ENCODE measurements at regions not wholly inside any gene's neighbourhood (a gene's known extent, or its start where the extent isn't known, plus 50 kb on each side); places are given as distances from the start of the nearest gene placed in this dataset.

GRCh38 chr2:217028128-217028527 lies 168.3 kb upstream of the TNP1 start:
- no peak for DNase-seq (ENCODE audit: low spot score)
- H2BK12ac ChIP-seq (ENCODE audit: low read length): no peak overlapping the region
- H3K27me3 ChIP-seq (ENCODE audit: control insufficient read depth in 3 of 3, insufficient read depth in 3 of 3, low read depth in 1 of 3, low read length in 3 of 3): no peaks in the 10 kb centered on the region
- H3K4me1 ChIP-seq (ENCODE audit: control insufficient read depth in 2 of 2, insufficient read depth in 1 of 2, low read depth in 1 of 2, low read length in 2 of 2): peaks cover 0 to 2% of the 10 kb centered on the region in 2 donors
- H3K9me3 ChIP-seq (replicated peaks in 1 of 2; ENCODE audit: control insufficient read depth in 2 of 2, insufficient read depth in 1 of 2, low read depth in 1 of 2, low read length in 2 of 2): no peaks in the 10 kb centered on the region
- H2AK5ac ChIP-seq (ENCODE audit: low read depth, low read length): no peak overlapping the region
- H4K8ac ChIP-seq (ENCODE audit: low read depth, low read length): no peak overlapping the region
- H3K18ac ChIP-seq (ENCODE audit: low read length): no peak overlapping the region
- H3K14ac ChIP-seq (ENCODE audit: low read length): no peak overlapping the region
- no peak overlapping the region for H3K27ac ChIP-seq (replicated peaks; ENCODE audit: low read length)
- no peak overlapping the region for H3K23ac ChIP-seq (ENCODE audit: low read depth, low read length, poor library complexity)
- no peak overlapping the region for H3K4ac ChIP-seq (ENCODE audit: low read length)
- H2AFZ ChIP-seq (ENCODE audit: low read length): no peak overlapping the region
- H4K91ac ChIP-seq (ENCODE audit: low read depth, low read length, poor library complexity): no peak overlapping the region
- H2BK120ac ChIP-seq (ENCODE audit: low read depth, low read length): no peak overlapping the region
- H2BK5ac ChIP-seq (ENCODE audit: low read length): no peak overlapping the region
- H3K36me3 ChIP-seq (replicated peaks in 1 of 2; ENCODE audit: control insufficient read depth in 2 of 2, insufficient read depth in 2 of 2, low read length in 2 of 2): peaks cover 0 to 1% of the 10 kb centered on the region in 2 donors
- H3K4me2 ChIP-seq (ENCODE audit: insufficient read depth, low read length, poor library complexity, severe bottlenecking): no peak overlapping the region
- no CpG with 5 or more reads among the region's 1 CpG for WGBS, 2 donors (ENCODE audit: extremely low coverage in 2 of 2, insufficient read length in 2 of 2, insufficient replicate concordance in 1 of 2)
- no peak overlapping the region for H3K9ac ChIP-seq (ENCODE audit: low read depth, low read length, poor library complexity)
- H2BK15ac ChIP-seq (ENCODE audit: low read length): no peak overlapping the region
- no peak overlapping the region for H3K4me3 ChIP-seq (ENCODE audit: low read length in 2 of 2)
- no peaks in the 10 kb centered on the region for H3K79me1 ChIP-seq (ENCODE audit: low read depth, low read length)

- H3K14ac ChIP-seq (ENCODE audit: low read length): no peak overlapping the region
- no peak overlapping the region for H3K18ac ChIP-seq (ENCODE audit: low read length)
- no peak overlapping the region for H3K4ac ChIP-seq (ENCODE audit: low read length)
- H2AK5ac ChIP-seq (ENCODE audit: low read depth, low read length): no peak overlapping the region
- H2BK12ac ChIP-seq (ENCODE audit: low read length): no peak overlapping the region
- H3K79me1 ChIP-seq (ENCODE audit: low read depth, low read length): no peaks in the 10 kb centered on the region
- H3K9me3 ChIP-seq (replicated peaks in 1 of 2; ENCODE audit: control insufficient read depth in 2 of 2, insufficient read depth in 1 of 2, low read depth in 1 of 2, low read length in 2 of 2): no peaks in the 10 kb centered on the region
- H3K36me3 ChIP-seq (replicated peaks in 1 of 2; ENCODE audit: control insufficient read depth in 2 of 2, insufficient read depth in 2 of 2, low read length in 2 of 2): peaks cover 0 to 1% of the 10 kb centered on the region in 2 donors
- H2AFZ ChIP-seq (ENCODE audit: low read length): no peak overlapping the region
- H3K23ac ChIP-seq (ENCODE audit: low read depth, low read length, poor library complexity): no peak overlapping the region
- H2BK15ac ChIP-seq (ENCODE audit: low read length): no peak overlapping the region
- no peak overlapping the region for H4K91ac ChIP-seq (ENCODE audit: low read depth, low read length, poor library complexity)
- no peak overlapping the region for H3K9ac ChIP-seq (ENCODE audit: low read depth, low read length, poor library complexity)
- no CpG with 5 or more reads among the region's 1 CpG for WGBS, 2 donors (ENCODE audit: extremely low coverage in 2 of 2, insufficient read length in 2 of 2, insufficient replicate concordance in 1 of 2)
- H3K4me1 ChIP-seq (ENCODE audit: control insufficient read depth in 2 of 2, insufficient read depth in 1 of 2, low read depth in 1 of 2, low read length in 2 of 2): peaks cover 0 to 2% of the 10 kb centered on the region in 2 donors
- H3K27ac ChIP-seq (replicated peaks; ENCODE audit: low read length): no peak overlapping the region
- H3K27me3 ChIP-seq (ENCODE audit: control insufficient read depth in 3 of 3, insufficient read depth in 3 of 3, low read depth in 1 of 3, low read length in 3 of 3): no peaks in the 10 kb centered on the region
- H3K4me3 ChIP-seq (ENCODE audit: low read length in 2 of 2): no peak overlapping the region
- no peak overlapping the region for H2BK5ac ChIP-seq (ENCODE audit: low read length)
- DNase-seq (ENCODE audit: low spot score): no peak
- no peak overlapping the region for H4K8ac ChIP-seq (ENCODE audit: low read depth, low read length)
- H3K4me2 ChIP-seq (ENCODE audit: insufficient read depth, low read length, poor library complexity, severe bottlenecking): no peak overlapping the region
- H2BK120ac ChIP-seq (ENCODE audit: low read depth, low read length): no peak overlapping the region
Measured at GRCh38 chr2:217027414-217027813, 167.6 kb upstream of the TNP1 start.

GRCh38 chr2:217026569-217026968 lies 166.7 kb upstream of the TNP1 start:
- Histone ChIP-seq H4K8ac (ENCODE audit: low read depth, low read length) (no peak overlapping the region), H2BK15ac (ENCODE audit: low read length) (no peak overlapping the region), H3K23ac (ENCODE audit: low read depth, low read length, poor library complexity) (no peak overlapping the region), H3K9ac (ENCODE audit: low read depth, low read length, poor library complexity) (no peak overlapping the region), H3K4me2 (ENCODE audit: insufficient read depth, low read length, poor library complexity, severe bottlenecking) (no peak overlapping the region), H3K27ac (replicated peaks; ENCODE audit: low read length) (no peak overlapping the region), H3K4ac (ENCODE audit: low read length) (no peak overlapping the region), H4K91ac (ENCODE audit: low read depth, low read length, poor library complexity) (no peak overlapping the region), H3K9me3 (replicated peaks in 1 of 2; ENCODE audit: control insufficient read depth in 2 of 2, insufficient read depth in 1 of 2, low read depth in 1 of 2, low read length in 2 of 2) (no peaks in the 10 kb centered on the region), H3K14ac (ENCODE audit: low read length) (no peak overlapping the region), H3K4me1 (ENCODE audit: control insufficient read depth in 2 of 2, insufficient read depth in 1 of 2, low read depth in 1 of 2, low read length in 2 of 2) (peaks cover 0 to 2% of the 10 kb centered on the region in 2 donors), H2BK5ac (ENCODE audit: low read length) (no peak overlapping the region), H2BK120ac (ENCODE audit: low read depth, low read length) (no peak overlapping the region), H3K4me3 (ENCODE audit: low read length in 2 of 2) (no peak overlapping the region), H3K79me1 (ENCODE audit: low read depth, low read length) (no peaks in the 10 kb centered on the region), H2BK12ac (ENCODE audit: low read length) (no peak overlapping the region), H2AK5ac (ENCODE audit: low read depth, low read length) (no peak overlapping the region), H3K36me3 (replicated peaks in 1 of 2; ENCODE audit: control insufficient read depth in 2 of 2, insufficient read depth in 2 of 2, low read length in 2 of 2) (peaks cover 0 to 1% of the 10 kb centered on the region in 2 donors), H2AFZ (ENCODE audit: low read length) (no peak overlapping the region), H3K18ac (ENCODE audit: low read length) (no peak overlapping the region), H3K27me3 (ENCODE audit: control insufficient read depth in 3 of 3, insufficient read depth in 3 of 3, low read depth in 1 of 3, low read length in 3 of 3) (no peaks in the 10 kb centered on the region)
- no peak for DNase-seq (ENCODE audit: low spot score)
- WGBS, 2 donors (ENCODE audit: extremely low coverage in 2 of 2, insufficient read length in 2 of 2, insufficient replicate concordance in 1 of 2): no CpG with 5 or more reads among the region's 3 CpGs

GRCh38 chr2:217026161-217026560 lies 166.3 kb upstream of the TNP1 start:
- Histone ChIP-seq H3K36me3 (replicated peaks in 1 of 2; ENCODE audit: control insufficient read depth in 2 of 2, insufficient read depth in 2 of 2, low read length in 2 of 2) (peaks cover 0 to 1% of the 10 kb centered on the region in 2 donors), H3K14ac (ENCODE audit: low read length) (no peak overlapping the region), H3K79me1 (ENCODE audit: low read depth, low read length) (no peaks in the 10 kb centered on the region), H4K8ac (ENCODE audit: low read depth, low read length) (no peak overlapping the region), H3K4me3 (ENCODE audit: low read length in 2 of 2) (no peak overlapping the region), H3K4me1 (ENCODE audit: control insufficient read depth in 2 of 2, insufficient read depth in 1 of 2, low read depth in 1 of 2, low read length in 2 of 2) (peaks cover 0 to 2% of the 10 kb centered on the region in 2 donors), H2AFZ (ENCODE audit: low read length) (no peak overlapping the region), H2BK12ac (ENCODE audit: low read length) (no peak overlapping the region), H2BK15ac (ENCODE audit: low read length) (no peak overlapping the region), H4K91ac (ENCODE audit: low read depth, low read length, poor library complexity) (no peak overlapping the region), H2BK5ac (ENCODE audit: low read length) (no peak overlapping the region), H3K4ac (ENCODE audit: low read length) (no peak overlapping the region), H3K27me3 (ENCODE audit: control insufficient read depth in 3 of 3, insufficient read depth in 3 of 3, low read depth in 1 of 3, low read length in 3 of 3) (no peaks in the 10 kb centered on the region), H2AK5ac (ENCODE audit: low read depth, low read length) (no peak overlapping the region), H3K9ac (ENCODE audit: low read depth, low read length, poor library complexity) (no peak overlapping the region), H3K9me3 (replicated peaks in 1 of 2; ENCODE audit: control insufficient read depth in 2 of 2, insufficient read depth in 1 of 2, low read depth in 1 of 2, low read length in 2 of 2) (no peaks in the 10 kb centered on the region), H3K23ac (ENCODE audit: low read depth, low read length, poor library complexity) (no peak overlapping the region), H3K4me2 (ENCODE audit: insufficient read depth, low read length, poor library complexity, severe bottlenecking) (no peak overlapping the region), H3K27ac (replicated peaks; ENCODE audit: low read length) (no peak overlapping the region), H2BK120ac (ENCODE audit: low read depth, low read length) (no peak overlapping the region), H3K18ac (ENCODE audit: low read length) (no peak overlapping the region)
- no peak for DNase-seq (ENCODE audit: low spot score)
- no CpG with 5 or more reads among the region's 5 CpGs for WGBS, 2 donors (ENCODE audit: extremely low coverage in 2 of 2, insufficient read length in 2 of 2, insufficient replicate concordance in 1 of 2)

Measured in neuronal stem cell (in vitro differentiated cells).